Mucosa of descending colon (tissue), 3 donors: ENCODE measurements at regions not wholly inside any gene's neighbourhood (a gene's known extent, or its start where the extent isn't known, plus 50 kb on each side); places are given as distances from the start of the nearest gene placed in this dataset.

ENCODE experiments used
- ATAC-seq: fragments of 200-7000 bp; cut with Tn5 transposase; one replicate; pipeline ENCODE4 v1.9.1; 2020; ENCODE audit warnings: mild to moderate bottlenecking, moderate library complexity
- DNase-seq, 3 donors: peaks; one replicate each; pipeline ENCODE4 v3.0.0-alpha.2; 2020
- H3K36me3 ChIP-seq: fragments of 200-600 bp; one replicate; pipeline ENCODE4 v1.8.0; 2021; ENCODE audit warnings: low read depth, mild to moderate bottlenecking
- H3K4me1 ChIP-seq: fragments of 200-600 bp; one replicate; pipeline ENCODE4 v1.8.0; 2021; ENCODE audit warnings: low read depth, mild to moderate bottlenecking
- H3K4me3 ChIP-seq: fragments of 200-600 bp; one replicate; pipeline ENCODE4 v1.8.0; 2021; ENCODE audit warnings: mild to moderate bottlenecking
- H3K9me3 ChIP-seq: fragments of 200-600 bp; one replicate; pipeline ENCODE4 v1.8.0; 2021; ENCODE audit warnings: mild to moderate bottlenecking
- intact Hi-C, 2 donors: fragments of 100-400 bp; cut with DNase I in 1 of 2; cut with micrococcal nuclease in 1 of 2; formaldehyde crosslinking; loops; one replicate each; pipeline versions ENCODE4 v1.11.0 to v1.11.1; 2022; cut with DNase I, micrococcal nuclease
- TF ChIP-seq, protein P1 (sequence below): fragments of 200-600 bp; IDR thresholded peaks from one replicate; pipeline ENCODE4 v1.8.0; 2022; ENCODE audit warnings: antibody characterized with exemption, mild to moderate bottlenecking
- donor health status: DM: no; HTN: no; CAD: no; lungs with moderate emphysema.
- donor health status: DM: no; HTN: no; CAD: no.
- donor health status: DM: no; HTN: yes; CAD: no.

DNA sequence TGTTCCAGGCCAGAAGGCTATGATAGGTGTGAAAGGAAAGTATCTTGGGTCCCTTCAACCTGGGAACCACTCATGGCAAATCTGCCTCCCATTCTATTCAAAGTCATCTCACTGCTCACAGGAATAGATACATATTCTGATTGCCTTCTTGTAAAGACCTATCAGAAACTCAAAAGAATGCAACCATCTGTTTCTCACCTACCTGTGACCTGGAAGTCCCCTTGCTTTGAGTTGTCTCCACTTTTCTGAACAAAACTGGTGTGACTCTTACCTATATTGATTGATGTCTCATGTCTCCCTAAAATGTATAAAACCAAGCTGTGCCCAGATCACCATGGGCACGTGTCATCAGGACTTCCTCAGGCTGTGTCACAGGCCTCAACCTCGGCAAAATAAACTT is 1149.3 kb downstream of the NSUN3 start:
- intact Hi-C loops: no loop called here
- peaks cover 11% of the 10 kb centered on the region for H3K9me3 ChIP-seq
- TF ChIP-seq, protein P1, sequence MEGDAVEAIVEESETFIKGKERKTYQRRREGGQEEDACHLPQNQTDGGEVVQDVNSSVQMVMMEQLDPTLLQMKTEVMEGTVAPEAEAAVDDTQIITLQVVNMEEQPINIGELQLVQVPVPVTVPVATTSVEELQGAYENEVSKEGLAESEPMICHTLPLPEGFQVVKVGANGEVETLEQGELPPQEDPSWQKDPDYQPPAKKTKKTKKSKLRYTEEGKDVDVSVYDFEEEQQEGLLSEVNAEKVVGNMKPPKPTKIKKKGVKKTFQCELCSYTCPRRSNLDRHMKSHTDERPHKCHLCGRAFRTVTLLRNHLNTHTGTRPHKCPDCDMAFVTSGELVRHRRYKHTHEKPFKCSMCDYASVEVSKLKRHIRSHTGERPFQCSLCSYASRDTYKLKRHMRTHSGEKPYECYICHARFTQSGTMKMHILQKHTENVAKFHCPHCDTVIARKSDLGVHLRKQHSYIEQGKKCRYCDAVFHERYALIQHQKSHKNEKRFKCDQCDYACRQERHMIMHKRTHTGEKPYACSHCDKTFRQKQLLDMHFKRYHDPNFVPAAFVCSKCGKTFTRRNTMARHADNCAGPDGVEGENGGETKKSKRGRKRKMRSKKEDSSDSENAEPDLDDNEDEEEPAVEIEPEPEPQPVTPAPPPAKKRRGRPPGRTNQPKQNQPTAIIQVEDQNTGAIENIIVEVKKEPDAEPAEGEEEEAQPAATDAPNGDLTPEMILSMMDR: no peak
- DNase-seq (no peak), ATAC-seq (no peak)
- no peak overlapping the region for H3K4me3 ChIP-seq
- H3K4me1 ChIP-seq: no peaks in the 10 kb centered on the region
- no peaks in the 10 kb centered on the region for H3K36me3 ChIP-seq

DNA sequence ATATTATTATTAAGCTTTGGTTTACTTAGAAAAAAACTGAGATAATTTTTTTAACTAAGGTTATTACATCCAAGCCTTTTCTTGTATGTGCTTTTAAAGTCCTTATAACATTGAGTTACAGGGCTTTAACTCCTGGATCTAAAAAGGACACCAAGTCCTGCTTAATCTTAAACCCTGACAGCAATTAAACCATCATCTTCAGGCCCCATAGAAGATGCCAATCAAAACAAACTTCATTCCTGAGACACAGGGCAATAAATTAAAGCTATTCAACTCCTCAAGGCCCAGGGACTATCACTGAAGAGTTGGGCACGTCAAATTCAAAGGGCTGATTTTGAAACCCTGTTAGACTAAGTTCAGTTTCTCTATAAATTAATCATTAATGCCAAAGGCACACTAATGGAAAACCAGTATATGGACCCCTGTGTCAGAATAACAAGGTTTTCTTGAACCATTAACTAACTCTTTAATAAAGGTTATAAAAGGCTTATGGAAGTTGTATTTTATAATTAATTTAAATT is 1152.6 kb downstream of the NSUN3 start:
- Histone ChIP-seq H3K36me3 (no peaks in the 10 kb centered on the region), H3K9me3 (peaks cover 12% of the 10 kb centered on the region), H3K4me1 (no peaks in the 10 kb centered on the region), H3K4me3 (no peak overlapping the region)
- DNase-seq (no peak), ATAC-seq (no peak)
- intact Hi-C loops: no loop called here
- TF ChIP-seq, protein P1: no peak

DNA sequence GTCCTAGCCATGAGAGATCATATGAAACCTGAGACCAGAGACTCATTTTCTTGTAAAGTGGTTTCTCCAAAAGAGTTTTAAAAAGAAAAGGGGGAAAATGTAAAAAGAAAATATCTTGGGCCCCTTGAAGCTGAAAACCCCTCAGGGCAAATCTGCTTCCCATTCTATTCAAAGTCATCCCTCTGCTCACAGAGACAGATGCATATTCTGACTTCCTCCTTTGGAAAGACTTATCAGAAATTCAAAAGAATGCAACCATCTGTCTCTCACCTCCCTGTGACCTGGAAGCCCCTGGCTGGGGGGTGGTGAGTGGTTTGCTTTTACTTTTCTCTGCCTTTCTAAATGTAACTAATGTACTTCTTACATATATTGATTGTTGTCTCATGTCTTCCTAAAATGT is 1154.8 kb downstream of the NSUN3 start:
- Histone ChIP-seq H3K9me3 (peaks cover 12% of the 10 kb centered on the region), H3K4me1 (no peaks in the 10 kb centered on the region), H3K4me3 (no peak overlapping the region), H3K36me3 (no peaks in the 10 kb centered on the region)
- ATAC-seq: no peak
- no peak for DNase-seq
- TF ChIP-seq, protein P1: no peak
- intact Hi-C loops: no loop called here

DNA sequence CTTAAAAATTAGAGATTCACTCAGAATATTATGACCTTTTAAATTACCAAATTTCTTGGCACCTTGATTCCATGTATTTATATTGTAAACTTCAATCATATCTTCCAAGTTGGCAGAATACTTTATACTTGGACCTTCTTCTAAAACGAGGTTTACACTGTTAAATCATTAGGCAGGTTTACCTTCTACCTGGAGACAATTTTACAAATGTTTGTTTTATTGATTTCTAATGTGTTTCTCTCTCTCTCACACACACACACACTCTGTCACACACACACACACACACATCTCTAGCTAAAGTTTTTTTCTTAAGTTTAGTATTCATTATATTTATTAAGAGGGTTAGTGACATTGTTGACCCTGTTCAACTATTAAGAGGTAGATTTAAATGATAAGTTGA is 1155.6 kb downstream of the NSUN3 start:
- TF ChIP-seq, protein P1: no peak
- Histone ChIP-seq H3K4me1 (no peaks in the 10 kb centered on the region), H3K9me3 (peaks cover 12% of the 10 kb centered on the region), H3K4me3 (no peak overlapping the region), H3K36me3 (no peaks in the 10 kb centered on the region)
- ATAC-seq (no peak), DNase-seq (no peak)
- intact Hi-C loops: no loop called here

DNA sequence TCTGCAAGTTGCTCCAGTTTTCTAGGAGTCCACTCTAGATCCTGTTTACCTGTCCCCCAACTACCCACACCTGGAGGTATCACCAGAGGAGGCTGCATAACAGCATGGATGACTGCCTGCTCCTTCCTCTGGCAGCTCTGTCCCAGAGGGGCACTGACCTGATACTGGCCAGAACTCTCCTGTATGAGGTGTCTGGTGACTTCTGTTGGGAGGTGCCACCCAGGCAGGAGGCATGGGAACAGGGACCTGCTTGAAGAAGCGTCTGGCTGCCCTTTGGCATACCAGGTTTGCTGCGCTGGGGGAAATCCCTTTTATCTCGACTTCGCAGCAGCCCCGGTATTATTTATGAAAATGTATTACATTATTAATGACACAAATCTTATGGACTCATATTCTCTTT is 1163.6 kb downstream of the NSUN3 start:
- intact Hi-C loops: no loop called here
- TF ChIP-seq, protein P1: no peak
- no peak for ATAC-seq

DNA sequence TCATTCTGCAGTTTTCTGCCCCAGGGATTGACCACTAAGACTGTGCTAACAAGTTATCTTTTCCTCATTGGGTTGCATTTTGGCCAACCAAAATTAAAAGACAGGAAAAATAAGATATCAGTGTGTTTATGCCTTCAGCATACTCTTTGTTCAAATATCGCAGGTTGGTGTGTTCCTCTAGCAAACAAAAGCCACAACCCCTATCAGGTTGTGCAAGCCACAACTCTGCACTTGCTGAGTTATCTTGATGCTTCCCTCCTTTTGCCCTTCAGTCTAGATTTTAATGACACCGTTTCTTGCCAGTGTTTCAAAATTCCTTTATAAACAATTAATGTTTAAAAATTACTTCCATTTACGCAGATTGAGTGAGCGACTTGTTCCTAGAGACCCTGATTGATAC is 1164.2 kb downstream of the NSUN3 start:
- TF ChIP-seq, protein P1: no peak
- DNase-seq (no peak), ATAC-seq (no peak)

More for the DNA sequence above, 1163.6 kb downstream of the NSUN3 start:
- Histone ChIP-seq H3K36me3 (no peaks in the 10 kb centered on the region), H3K4me1 (no peaks in the 10 kb centered on the region), H3K4me3 (no peak overlapping the region), H3K9me3 (no peaks in the 10 kb centered on the region)
- DNase-seq: no peak

More for the DNA sequence above, 1164.2 kb downstream of the NSUN3 start:
- no peak overlapping the region for H3K4me3 ChIP-seq
- no peaks in the 10 kb centered on the region for H3K4me1 ChIP-seq
- no peaks in the 10 kb centered on the region for H3K36me3 ChIP-seq
- intact Hi-C loops: no loop called here
- no peaks in the 10 kb centered on the region for H3K9me3 ChIP-seq
